Esophagus squamous epithelium (tissue), 5 donors: ENCODE measurements at regions not wholly inside any gene's neighbourhood (a gene's known extent, or its start where the extent isn't known, plus 50 kb on each side); places are given as distances from the start of the nearest gene placed in this dataset.

Experiments used
- DNase-seq: peaks from one replicate; lab custom pipeline; 2025; lab: John Stamatoyannopoulos, UW
- H3K27ac ChIP-seq, 4 donors: fragments of 200-600 bp; sonication (generic); one replicate each; pipeline ENCODE4 v1.5.1; 2016 to 2019; ENCODE audit warnings: mild to moderate bottlenecking in 1 of 4
- H3K27me3 ChIP-seq, 4 donors: fragments of 200-600 bp; sonication (generic); 1 replicate in 3 of 4; 2 replicates in 1 of 4; pipeline versions ENCODE4 v1.5.1 to v1.6.0; 2017 to 2021; ENCODE audit warnings: antibody characterized with exemption in 1 of 4
- H3K36me3 ChIP-seq, 3 donors: fragments of 200-600 bp; sonication (generic); one replicate each; pipeline ENCODE4 v1.5.1; 2016 to 2019
- H3K4me1 ChIP-seq, 3 donors: fragments of 200-600 bp; sonication (generic); one replicate each; pipeline ENCODE4 v1.5.1; 2017 to 2019
- H3K4me3 ChIP-seq, 4 donors: fragments of 200-600 bp; sonication (generic); 1 replicate in 3 of 4; 2 replicates in 1 of 4; pipeline ENCODE4 v1.5.1; 2016 to 2019; ENCODE audit warnings: mild to moderate bottlenecking in 2 of 4, moderate library complexity in 1 of 4
- H3K9me3 ChIP-seq, 3 donors: fragments of 200-600 bp; sonication (generic); one replicate each; pipeline ENCODE4 v1.5.1; 2016 to 2019
- CTCF ChIP-seq, 6 experiments: fragments of 450-650 bp in 4 of 6; fragments of 200-600 bp in 2 of 6; sonication (generic) in 2 of 6; IDR thresholded peaks; one replicate each; pipeline ENCODE4 v1.5.1; 2016 to 2019; ENCODE audit warnings: antibody characterized with exemption in 6 of 6, mild to moderate bottlenecking in 4 of 6, moderate library complexity in 4 of 6
- POLR2A ChIP-seq, 4 donors: fragments of 450-650 bp; IDR thresholded peaks; one replicate each; pipeline ENCODE4 v1.6.1; 2017; ENCODE audit warnings: antibody characterized with exemption in 4 of 4, mild to moderate bottlenecking in 4 of 4, moderate library complexity in 3 of 4
- WGBS, 2 donors: methylation state at CpG; one replicate each; pipeline ENCODE4 v1.1.5; 2018; 5-methylcytosine and 5-hydroxymethylcytosine counted together
- intact Hi-C: fragments of 100-400 bp; cut with DNase I; formaldehyde crosslinking; loops from one replicate; pipeline ENCODE4 v1.15.0; 2022
- donor health status: DM: yes; HTN: yes; CAD: no.

- WGBS, 2 donors = 73% methylated on average over 2 of the region's 2 CpGs
- Histone ChIP-seq H3K9me3 (no peaks in the 10 kb centered on the region), H3K4me3 (no peak overlapping the region), H3K36me3 (no peaks in the 10 kb centered on the region), H3K4me1 (no peaks in the 10 kb centered on the region), H3K27ac (no peak overlapping the region), H3K27me3 (no peaks in the 10 kb centered on the region)
- no peak for TF ChIP-seq POLR2A (IDR thresholded peaks at IDR 0.05)
- TF ChIP-seq CTCF (IDR thresholded peaks at IDR 0.05) = no peak
- no peak for DNase-seq
- intact Hi-C loops = no loop called here
Measured at GRCh38 chr5:41617843-41618515, 107.6 kb upstream of the PLCXD3 start.

- Histone ChIP-seq H3K27ac (no peak overlapping the region), H3K4me3 (no peak overlapping the region), H3K9me3 (peaks cover 0 to 8% (median 0%) of the 10 kb centered on the region in 3 donors), H3K4me1 (no peaks in the 10 kb centered on the region), H3K36me3 (no peaks in the 10 kb centered on the region), H3K27me3 (no peaks in the 10 kb centered on the region)
- no peak for DNase-seq
- intact Hi-C loops = no loop called here
- WGBS, 2 donors = 44 to 45% methylated on average over 1 of the region's 1 CpG
- no peak for TF ChIP-seq CTCF (IDR thresholded peaks at IDR 0.05)
- TF ChIP-seq POLR2A (IDR thresholded peaks at IDR 0.05) = no peak
Measured at GRCh38 chr5:41610386-41610785, 100.0 kb upstream of the PLCXD3 start.

- no peak overlapping the region for H3K27ac ChIP-seq
- no peaks in the 10 kb centered on the region for H3K9me3 ChIP-seq
- intact Hi-C loops = no loop called here
- H3K36me3 ChIP-seq = no peaks in the 10 kb centered on the region
- no peak for TF ChIP-seq CTCF (IDR thresholded peaks at IDR 0.05)
- no peak for TF ChIP-seq POLR2A (IDR thresholded peaks at IDR 0.05)
- DNase-seq = no peak
- H3K4me3 ChIP-seq = no peak overlapping the region
- no peaks in the 10 kb centered on the region for H3K27me3 ChIP-seq
- 30 to 35% methylated on average over 2 of the region's 2 CpGs for WGBS, 2 donors
- no peaks in the 10 kb centered on the region for H3K4me1 ChIP-seq
Measured at GRCh38 chr5:41600731-41601130, 90.3 kb upstream of the PLCXD3 start.

GRCh38 chr5:41598011-41598410, 87.6 kb upstream of the PLCXD3 start:
- Histone ChIP-seq H3K27ac (no peak overlapping the region), H3K4me1 (no peaks in the 10 kb centered on the region), H3K4me3 (no peak overlapping the region), H3K9me3 (no peaks in the 10 kb centered on the region), H3K27me3 (no peaks in the 10 kb centered on the region), H3K36me3 (no peaks in the 10 kb centered on the region)
- no peak for DNase-seq
- intact Hi-C loops = no loop called here
- no peak for TF ChIP-seq CTCF (IDR thresholded peaks at IDR 0.05)
- no peak for TF ChIP-seq POLR2A (IDR thresholded peaks at IDR 0.05)

GRCh38 chr5:41587668-41588067, 77.3 kb upstream of the PLCXD3 start:
- Histone ChIP-seq H3K27ac (no peak overlapping the region), H3K4me1 (no peaks in the 10 kb centered on the region), H3K4me3 (no peak overlapping the region), H3K9me3 (no peaks in the 10 kb centered on the region), H3K27me3 (no peaks in the 10 kb centered on the region), H3K36me3 (no peaks in the 10 kb centered on the region)
- 90 to 94% methylated on average over 9 to 11 of the region's 17 CpGs for WGBS, 2 donors
- intact Hi-C loops = no loop called here
- no peak for DNase-seq
- no peak for TF ChIP-seq CTCF (IDR thresholded peaks at IDR 0.05)
- TF ChIP-seq POLR2A (IDR thresholded peaks at IDR 0.05) = no peak
